DOHH2 (cell line): ENCODE measurements at regions not wholly inside any gene's neighbourhood (a gene's known extent, or its start where the extent isn't known, plus 50 kb on each side); places are given as distances from the start of the nearest gene placed in this dataset.

Experiments
- H3F3A ChIP-seq: fragments of 200-600 bp; sonication (generic), shearing (Covaris generic); 2 replicates; pipeline ENCODE4 v1.6.0; 2016; ENCODE audit warnings: antibody characterized with exemption, mild to moderate bottlenecking; ENCODE audit not compliant: control insufficient read depth, insufficient read depth
- H3K27ac ChIP-seq: fragments of 200-600 bp; sonication (generic); 2 replicates; pipeline ENCODE4 v1.5.1; 2014; ENCODE audit warnings: low read depth, mild to moderate bottlenecking, low read length, moderate library complexity
- H3K27me3 ChIP-seq: fragments of 200-600 bp; sonication (generic); 2 replicates; pipeline ENCODE4 v1.6.1; 2014; ENCODE audit warnings: mild to moderate bottlenecking, low read length, mixed read lengths; ENCODE audit not compliant: control insufficient read depth
- H3K36me3 ChIP-seq: fragments of 200-600 bp; sonication (generic); 2 replicates; pipeline ENCODE4 v1.6.1; 2014; ENCODE audit warnings: mild to moderate bottlenecking, low read length, moderate library complexity, mixed read lengths; ENCODE audit not compliant: control insufficient read depth
- H3K4me1 ChIP-seq: fragments of 200-600 bp; sonication (generic); 2 replicates; pipeline ENCODE4 v1.6.1; 2014; ENCODE audit warnings: mild to moderate bottlenecking, low read length, mixed read lengths; ENCODE audit not compliant: control insufficient read depth
- H3K4me2 ChIP-seq: fragments of 200-600 bp; sonication (generic); 2 replicates; pipeline ENCODE4 v1.6.0; 2014; ENCODE audit warnings: mild to moderate bottlenecking, low read length, moderate library complexity
- H3K4me3 ChIP-seq: fragments of 200-600 bp; sonication (generic); 2 replicates; pipeline ENCODE4 v1.5.1; 2014; ENCODE audit warnings: mild to moderate bottlenecking, low read length, mixed read lengths
- H3K79me2 ChIP-seq: fragments of 200-600 bp; sonication (generic); 2 replicates; pipeline ENCODE4 v1.6.1; 2014; ENCODE audit warnings: mild to moderate bottlenecking, low read length, mixed read lengths; ENCODE audit not compliant: control insufficient read depth
- H3K9me2 ChIP-seq: fragments of 200-600 bp; sonication (generic); replicated peaks from 2 replicates; pipeline ENCODE4 v1.6.1; 2014; ENCODE audit warnings: mild to moderate bottlenecking, low read length, mixed read lengths; ENCODE audit not compliant: control insufficient read depth
- H3K9me3 ChIP-seq: fragments of 200-600 bp; sonication (generic); 2 replicates; pipeline ENCODE4 v1.6.1; 2014; ENCODE audit warnings: antibody characterized with exemption, low read length, mixed read lengths; ENCODE audit not compliant: control insufficient read depth, insufficient read depth
- H4K20me1 ChIP-seq: fragments of 200-600 bp; sonication (generic); 2 replicates; pipeline ENCODE4 v1.6.0; 2014; ENCODE audit warnings: low read depth, mild to moderate bottlenecking, antibody characterized with exemption, low read length, moderate library complexity; ENCODE audit not compliant: control insufficient read depth, insufficient read depth
- EZH2phosphoT487 ChIP-seq: fragments of 200-600 bp; sonication (generic); IDR thresholded peaks from 2 replicates; pipeline ENCODE4 v1.6.1; 2017; ENCODE audit warnings: borderline replicate concordance, mild to moderate bottlenecking, antibody characterized with exemption, low read length, moderate library complexity, mixed read lengths
- TF ChIP-seq, protein P1 (sequence below): fragments of 200-600 bp; sonication (generic); IDR thresholded peaks from one replicate; pipeline ENCODE4 v1.5.1; 2014; ENCODE audit warnings: antibody characterized with exemption, mild to moderate bottlenecking, low read depth, low read length; ENCODE audit not compliant: poor library complexity, severe bottlenecking

DNA sequence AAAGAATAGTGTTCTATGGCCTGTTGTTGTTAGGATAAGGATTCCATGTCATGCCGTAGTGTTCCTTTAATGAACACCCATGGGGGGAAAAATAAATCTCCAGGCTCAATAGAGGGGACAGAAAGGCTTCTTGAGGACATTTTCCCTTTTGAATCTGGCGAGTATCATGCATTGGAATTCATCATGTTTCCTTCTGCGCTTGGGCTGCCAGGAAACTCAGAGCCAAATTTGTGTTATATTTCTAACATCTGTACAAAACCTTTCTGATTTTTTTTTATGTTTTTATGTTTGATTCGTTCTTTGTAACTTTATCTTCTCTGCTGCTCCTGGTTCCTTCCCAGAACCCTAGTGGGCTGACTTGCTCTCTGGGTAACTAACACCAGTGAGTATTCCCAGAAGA lies 1163.3 kb downstream of the VRK1 start:
- H4K20me1 ChIP-seq: no peaks in the 10 kb centered on the region
- H3K27me3 ChIP-seq: no peaks in the 10 kb centered on the region
- no peak overlapping the region for H3K4me3 ChIP-seq
- no peaks in the 10 kb centered on the region for H3K36me3 ChIP-seq
- no peaks in the 10 kb centered on the region for H3K4me1 ChIP-seq
- no peaks in the 10 kb centered on the region for H3K9me2 ChIP-seq
- no peak for TF ChIP-seq EZH2phosphoT487
- TF ChIP-seq, protein P1, sequence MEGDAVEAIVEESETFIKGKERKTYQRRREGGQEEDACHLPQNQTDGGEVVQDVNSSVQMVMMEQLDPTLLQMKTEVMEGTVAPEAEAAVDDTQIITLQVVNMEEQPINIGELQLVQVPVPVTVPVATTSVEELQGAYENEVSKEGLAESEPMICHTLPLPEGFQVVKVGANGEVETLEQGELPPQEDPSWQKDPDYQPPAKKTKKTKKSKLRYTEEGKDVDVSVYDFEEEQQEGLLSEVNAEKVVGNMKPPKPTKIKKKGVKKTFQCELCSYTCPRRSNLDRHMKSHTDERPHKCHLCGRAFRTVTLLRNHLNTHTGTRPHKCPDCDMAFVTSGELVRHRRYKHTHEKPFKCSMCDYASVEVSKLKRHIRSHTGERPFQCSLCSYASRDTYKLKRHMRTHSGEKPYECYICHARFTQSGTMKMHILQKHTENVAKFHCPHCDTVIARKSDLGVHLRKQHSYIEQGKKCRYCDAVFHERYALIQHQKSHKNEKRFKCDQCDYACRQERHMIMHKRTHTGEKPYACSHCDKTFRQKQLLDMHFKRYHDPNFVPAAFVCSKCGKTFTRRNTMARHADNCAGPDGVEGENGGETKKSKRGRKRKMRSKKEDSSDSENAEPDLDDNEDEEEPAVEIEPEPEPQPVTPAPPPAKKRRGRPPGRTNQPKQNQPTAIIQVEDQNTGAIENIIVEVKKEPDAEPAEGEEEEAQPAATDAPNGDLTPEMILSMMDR: no peak
- H3F3A ChIP-seq: no peaks in the 10 kb centered on the region
- no peaks in the 10 kb centered on the region for H3K9me3 ChIP-seq
- no peak overlapping the region for H3K27ac ChIP-seq
- no peaks in the 10 kb centered on the region for H3K79me2 ChIP-seq
- H3K4me2 ChIP-seq: no peak overlapping the region

DNA sequence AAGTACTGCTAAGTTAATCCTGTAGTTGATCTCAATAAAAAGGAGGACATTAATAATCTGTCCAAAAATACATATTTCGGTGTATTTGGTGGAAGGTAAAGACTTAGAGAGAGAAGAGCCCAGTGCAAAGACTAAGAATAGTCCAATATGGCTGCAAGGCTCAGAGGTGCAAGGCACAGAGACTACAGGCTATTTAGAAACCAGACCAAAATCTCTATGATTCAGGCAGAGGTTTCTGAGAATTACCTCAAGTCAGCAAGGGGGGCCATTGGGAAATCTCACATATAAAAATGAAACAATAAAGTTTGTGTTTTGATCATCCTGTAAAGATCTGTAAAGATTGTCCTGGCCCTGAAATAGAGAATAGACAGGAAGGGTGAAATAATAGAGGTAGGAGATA lies 1173.0 kb downstream of the VRK1 start:
- Histone ChIP-seq H3K36me3 (no peaks in the 10 kb centered on the region), H3K27me3 (no peaks in the 10 kb centered on the region), H3K4me3 (no peak overlapping the region), H4K20me1 (no peaks in the 10 kb centered on the region), H3K4me1 (no peaks in the 10 kb centered on the region), H3F3A (no peaks in the 10 kb centered on the region), H3K9me2 (no peaks in the 10 kb centered on the region), H3K27ac (no peak overlapping the region), H3K79me2 (no peaks in the 10 kb centered on the region), H3K9me3 (no peaks in the 10 kb centered on the region), H3K4me2 (no peak overlapping the region)
- TF ChIP-seq, protein P1: no peak
- no peak for TF ChIP-seq EZH2phosphoT487

DNA sequence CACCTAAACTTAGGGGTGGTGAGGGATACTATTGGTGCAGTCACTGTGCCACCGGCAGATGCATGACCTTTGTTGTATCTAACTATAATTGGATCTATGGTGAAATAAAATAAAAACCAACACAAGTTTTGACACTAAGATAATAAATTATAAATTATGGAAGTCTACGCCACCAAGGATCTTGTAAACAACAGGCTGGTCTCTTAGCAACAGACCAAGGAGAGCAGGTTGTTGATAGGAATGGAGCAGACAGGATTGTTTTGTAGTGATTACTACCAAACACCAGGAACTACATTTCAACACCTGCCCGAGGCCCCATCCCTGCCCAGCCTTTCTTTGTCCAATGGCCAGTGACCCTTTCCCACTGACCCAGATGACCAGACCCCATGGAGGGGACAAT lies 1178.0 kb downstream of the VRK1 start:
- no peaks in the 10 kb centered on the region for H3K9me3 ChIP-seq
- H3K36me3 ChIP-seq: no peaks in the 10 kb centered on the region
- H4K20me1 ChIP-seq: no peaks in the 10 kb centered on the region
- no peak overlapping the region for H3K4me2 ChIP-seq
- no peak for TF ChIP-seq EZH2phosphoT487
- TF ChIP-seq, protein P1: no peak
- no peak overlapping the region for H3K27ac ChIP-seq
- H3K4me1 ChIP-seq: no peaks in the 10 kb centered on the region
- H3K9me2 ChIP-seq: no peaks in the 10 kb centered on the region
- no peaks in the 10 kb centered on the region for H3F3A ChIP-seq
- H3K4me3 ChIP-seq: no peak overlapping the region
- H3K27me3 ChIP-seq: no peaks in the 10 kb centered on the region
- no peaks in the 10 kb centered on the region for H3K79me2 ChIP-seq

DNA sequence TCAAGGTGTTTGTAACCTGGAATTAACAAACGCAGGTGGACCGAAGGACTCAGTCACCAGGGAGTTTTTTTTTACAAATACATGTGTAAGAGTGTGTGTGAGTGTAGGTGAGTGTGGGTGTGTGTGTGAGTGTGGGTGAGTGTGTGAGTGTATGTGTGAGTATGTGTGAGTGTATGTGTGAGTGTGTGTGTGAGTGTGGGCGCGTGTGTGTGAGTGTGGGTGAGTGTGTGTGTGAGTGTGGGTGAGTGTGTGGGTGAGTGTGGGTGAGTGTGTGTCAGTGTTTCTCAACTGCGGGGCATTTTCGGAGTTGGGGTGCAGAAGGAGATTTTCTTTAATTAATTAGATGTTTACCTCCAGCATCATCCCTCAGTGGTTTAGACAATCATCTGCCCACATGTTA lies 1178.8 kb downstream of the VRK1 start:
- Histone ChIP-seq H3K4me2 (no peak overlapping the region), H3K27ac (no peak overlapping the region), H4K20me1 (no peaks in the 10 kb centered on the region), H3K9me3 (no peaks in the 10 kb centered on the region), H3K79me2 (no peaks in the 10 kb centered on the region), H3K9me2 (no peaks in the 10 kb centered on the region), H3K36me3 (no peaks in the 10 kb centered on the region), H3K4me3 (no peak overlapping the region), H3F3A (no peaks in the 10 kb centered on the region), H3K4me1 (no peaks in the 10 kb centered on the region), H3K27me3 (no peaks in the 10 kb centered on the region)
- TF ChIP-seq, protein P1: no peak
- TF ChIP-seq EZH2phosphoT487: no peak
